GM21737 (cell line): ENCODE measurements at regions not wholly inside any gene's neighbourhood (a gene's known extent, or its start where the extent isn't known, plus 50 kb on each side); places are given as distances from the start of the nearest gene placed in this dataset.
"Not testable (repeated sequence)": the region's sequence is repeated elsewhere in the genome, so short reads cannot be mapped to it uniquely, and the experiment has no call there.

ENCODE experiments used
- ATAC-seq: cut with Tn5 transposase; IDR thresholded peaks from one replicate; pipeline ENCODE4 v1.9.1; 2021; ENCODE audit warnings: mild to moderate bottlenecking, moderate library complexity; ENCODE audit not compliant: unreplicated experiment

DNA sequence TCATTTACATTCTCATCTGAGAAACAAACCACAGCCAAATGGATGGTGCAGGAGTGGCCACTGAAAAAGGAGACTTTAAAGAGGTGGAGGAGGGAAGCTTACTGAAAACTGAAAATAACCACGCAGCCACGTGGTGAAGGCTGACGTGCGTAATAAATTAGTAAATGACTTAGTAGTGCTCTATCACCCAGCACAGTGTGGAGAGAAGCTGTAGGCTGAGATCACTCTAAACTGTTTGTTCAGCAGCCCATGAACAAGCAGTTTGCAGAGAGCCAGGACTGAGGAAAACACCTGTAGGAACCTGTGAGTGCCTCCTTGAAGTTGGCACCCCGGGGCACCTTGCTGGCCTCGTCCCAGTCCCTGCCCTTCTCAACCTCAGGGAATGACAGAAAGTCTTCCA, 193.0 kb downstream of the TXNL1 start:
- ATAC-seq: no peak

DNA sequence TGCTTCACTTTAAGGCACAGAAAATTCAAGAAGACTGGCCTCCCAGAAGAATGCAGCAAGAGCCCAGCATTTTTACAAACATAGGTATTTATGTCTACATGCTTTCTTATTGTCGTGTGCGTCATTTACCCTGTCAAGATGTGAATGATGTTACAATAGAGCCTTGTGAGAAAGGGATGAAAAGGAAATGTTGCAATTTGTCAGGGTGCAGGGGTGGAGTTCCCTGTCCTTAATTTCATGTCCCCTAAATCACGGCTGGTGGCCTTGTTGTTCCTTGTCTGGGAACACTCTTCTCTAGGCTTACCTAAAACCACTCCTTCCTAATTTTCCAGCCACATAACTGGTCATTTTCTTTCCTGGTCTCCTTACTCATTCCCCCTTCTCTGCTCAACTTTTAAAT, 194.2 kb downstream of the TXNL1 start:
- no peak for ATAC-seq

- ATAC-seq: no peak
Observed at GRCh38 chr18:56443166-56443907, 195.1 kb downstream of the TXNL1 start.

DNA sequence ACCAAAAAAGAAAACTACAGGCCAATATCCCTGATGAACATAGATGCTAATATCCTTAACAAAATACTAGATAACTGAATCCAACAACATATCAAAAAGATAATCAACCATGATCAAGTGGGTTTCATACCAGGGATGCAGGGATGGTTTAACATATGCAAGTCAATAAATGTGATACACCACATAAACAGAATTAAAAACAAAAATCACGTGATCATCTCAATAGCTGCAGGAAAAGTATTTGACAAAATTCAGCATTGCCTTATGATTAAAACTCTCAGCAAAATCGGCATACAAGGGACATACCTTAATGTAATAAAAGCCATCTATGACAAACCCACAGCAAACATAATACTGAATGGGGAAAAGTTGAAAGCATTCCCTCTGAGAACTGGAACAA, 199.9 kb downstream of the TXNL1 start:
- ATAC-seq: not testable (repeated sequence)

DNA sequence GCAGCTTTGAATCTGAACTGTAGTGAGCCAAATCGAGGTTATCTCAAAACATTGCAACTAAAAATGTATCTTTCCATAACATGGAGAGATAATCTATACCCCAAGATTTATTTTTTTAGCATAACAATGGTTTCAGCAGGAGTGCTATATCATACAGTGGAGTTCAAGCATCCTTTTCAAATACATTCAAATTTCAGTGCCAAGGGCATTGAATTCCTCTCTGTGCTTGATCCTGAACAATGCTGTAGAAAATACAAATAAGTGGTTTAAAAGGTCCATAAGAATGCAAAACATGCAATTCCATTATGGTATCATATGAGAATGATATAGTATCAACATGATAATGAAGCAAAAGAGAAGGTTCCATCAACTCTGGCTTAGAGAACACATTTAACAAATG, 201.7 kb downstream of the TXNL1 start:
- ATAC-seq: no peak

DNA sequence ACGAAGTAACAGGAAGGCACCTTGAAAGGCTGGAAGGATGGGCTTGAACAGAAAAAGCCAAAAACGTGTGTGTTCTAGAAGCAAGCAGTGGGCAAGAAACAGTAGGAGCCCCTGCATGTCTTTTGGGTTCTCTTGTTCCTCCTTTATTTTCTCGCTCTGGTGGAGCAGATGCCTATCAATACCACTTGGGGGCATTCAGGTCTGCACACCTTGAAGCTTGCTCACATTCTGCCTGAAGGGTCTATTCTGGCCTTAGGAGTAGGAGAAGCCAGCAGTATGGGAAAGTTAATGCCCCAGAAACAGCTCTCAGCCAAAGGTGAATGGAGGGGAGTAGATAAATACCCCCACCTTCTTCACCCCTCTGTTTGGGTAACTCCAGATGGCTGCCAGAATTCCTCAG, 204.5 kb downstream of the TXNL1 start:
- ATAC-seq: no peak

DNA sequence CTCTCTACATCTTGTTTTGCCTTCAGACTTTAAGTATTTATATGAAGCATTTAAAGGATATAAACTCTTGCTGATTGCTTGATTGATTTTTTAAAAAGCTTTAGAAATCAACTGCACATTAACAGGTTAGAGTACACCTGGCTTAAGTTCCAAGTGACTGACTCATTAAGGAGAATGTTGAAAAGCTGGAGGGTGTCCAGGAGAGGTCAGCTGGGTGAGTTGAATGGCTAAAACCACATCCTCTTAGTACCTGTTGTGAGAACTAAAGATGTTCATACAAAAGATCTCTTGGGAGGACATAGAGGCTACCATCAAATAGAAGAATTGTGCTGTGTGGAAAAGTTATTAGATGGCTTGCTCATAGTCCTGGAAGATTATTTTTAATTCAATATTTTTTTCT, 206.8 kb downstream of the TXNL1 start:
- ATAC-seq: no peak

- no peak for ATAC-seq
Observed at GRCh38 chr18:56423626-56424025, 214.8 kb downstream of the TXNL1 start.

- ATAC-seq: no peak
Observed at GRCh38 chr18:56421647-56422046, 216.7 kb downstream of the TXNL1 start.

GRCh38 chr18:56420868-56421267, 217.5 kb downstream of the TXNL1 start:
- ATAC-seq: not testable (repeated sequence)

DNA sequence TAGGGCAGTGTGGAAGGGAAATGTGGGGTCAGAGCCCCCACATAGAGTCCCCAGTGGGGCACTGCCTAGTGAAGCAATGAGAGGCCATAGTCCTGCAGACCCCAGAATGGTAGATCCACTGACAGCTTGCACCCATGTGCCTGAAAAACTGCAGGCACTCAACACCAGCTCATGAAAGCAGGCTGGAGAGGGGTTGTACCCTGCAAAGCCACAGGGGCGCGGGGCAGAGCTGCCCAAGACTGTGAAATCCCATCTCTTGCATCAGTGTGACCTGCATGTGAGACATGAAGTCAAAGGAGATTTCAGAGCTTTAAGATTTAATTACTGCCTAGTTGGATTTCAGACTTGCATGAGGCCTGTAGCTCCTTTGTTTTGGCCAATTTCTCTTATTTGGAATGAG, 224.0 kb downstream of the TXNL1 start:
- ATAC-seq: no peak

DNA sequence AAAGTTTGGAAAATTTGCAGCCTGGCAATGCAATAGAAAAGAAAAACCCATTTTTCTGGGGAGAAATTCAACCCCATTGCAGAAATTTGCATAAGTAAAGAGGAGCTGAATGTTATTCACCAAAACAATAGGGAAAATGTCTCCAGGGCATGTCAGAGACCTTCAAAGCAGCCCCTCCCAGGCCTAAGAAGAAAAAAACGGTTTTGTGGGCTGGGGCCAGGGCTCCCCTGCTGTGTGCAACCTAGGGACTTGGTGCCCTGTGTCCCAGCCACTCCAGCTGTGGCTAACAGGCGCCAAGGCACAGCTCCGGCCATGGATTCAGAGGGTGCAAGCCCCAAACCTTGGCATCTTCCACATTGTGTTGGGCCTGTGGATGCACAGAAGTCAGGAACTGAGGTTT, 224.5 kb downstream of the TXNL1 start:
- ATAC-seq: no peak

DNA sequence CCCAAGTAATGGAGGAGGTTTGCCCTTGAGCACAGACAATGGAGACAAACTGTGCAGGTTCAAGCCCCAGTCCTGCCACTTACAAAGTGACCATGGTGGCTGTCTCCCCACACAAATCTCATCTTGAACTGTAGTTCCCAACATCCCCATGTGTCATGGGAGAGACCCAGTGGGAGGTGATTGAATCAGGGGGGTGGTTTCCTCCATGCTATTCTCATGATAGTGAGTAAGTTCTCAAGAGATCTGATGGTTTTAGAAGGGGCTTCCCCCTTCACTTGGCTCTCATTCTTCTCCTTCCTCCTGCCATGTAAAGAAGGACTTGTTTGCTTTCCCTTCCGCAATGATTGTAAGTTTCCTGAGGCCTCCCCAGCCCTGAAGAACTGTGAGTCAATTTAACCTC, 225.4 kb downstream of the TXNL1 start:
- no peak for ATAC-seq

GRCh38 chr18:56409736-56410135, 228.7 kb downstream of the TXNL1 start:
- ATAC-seq: no peak

GRCh38 chr18:56407646-56408180, 230.7 kb downstream of the TXNL1 start:
- ATAC-seq: no peak

GRCh38 chr18:56402872-56403516, 235.4 kb downstream of the TXNL1 start:
- ATAC-seq: no peak

DNA sequence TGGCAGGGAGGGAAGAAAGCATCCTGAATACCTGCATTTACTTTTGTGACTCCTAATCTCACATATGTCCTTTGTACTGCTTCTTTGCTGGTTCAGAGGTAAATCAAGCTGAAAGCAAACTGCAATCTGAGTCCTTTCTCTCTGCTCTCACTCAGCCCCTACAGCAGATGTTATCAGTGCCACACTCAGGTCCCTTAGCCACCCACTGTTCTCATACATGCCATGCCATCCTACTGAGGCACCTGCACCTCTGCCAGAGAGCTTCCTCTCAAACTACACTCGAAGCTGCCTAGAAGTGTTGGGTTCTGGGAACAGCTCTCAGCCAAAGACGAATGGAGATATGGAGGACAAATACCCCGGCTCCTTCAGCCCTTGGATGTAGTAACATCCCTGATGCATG, 244.5 kb downstream of the TXNL1 start:
- no peak for ATAC-seq

- ATAC-seq: no peak
Observed at GRCh38 chr18:56391931-56392590, 246.3 kb downstream of the TXNL1 start.

GRCh38 chr18:56390626-56391025, 247.8 kb downstream of the TXNL1 start:
- no peak for ATAC-seq

GRCh38 chr18:56389190-56389589, 249.2 kb downstream of the TXNL1 start:
- no peak for ATAC-seq

DNA sequence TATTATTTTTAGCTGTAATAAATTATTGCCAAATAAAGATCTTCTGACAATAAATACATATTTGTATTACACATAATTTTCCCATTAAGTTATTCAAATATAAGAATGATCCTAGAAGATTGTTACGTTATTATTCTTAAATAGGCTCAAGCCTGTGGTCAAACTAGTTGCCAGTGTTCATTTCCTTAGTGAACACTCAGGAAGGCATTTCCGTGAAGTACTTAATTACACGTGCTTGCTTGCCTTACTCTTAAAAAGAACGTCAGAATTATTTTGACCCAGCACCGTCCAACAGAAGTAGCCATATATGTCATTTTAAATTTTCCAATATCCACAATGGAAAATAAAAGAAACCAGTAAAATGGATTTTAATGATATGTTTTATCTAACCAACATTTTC, 249.8 kb downstream of the TXNL1 start:
- ATAC-seq: no peak

GRCh38 chr18:56386856-56387255, 251.5 kb downstream of the TXNL1 start:
- ATAC-seq: no peak
